Prostate gland (tissue), 2 donors: ENCODE measurements at regions not wholly inside any gene's neighbourhood (a gene's known extent, or its start where the extent isn't known, plus 50 kb on each side); places are given as distances from the start of the nearest gene placed in this dataset.

Source experiments
- DNase-seq: peaks from one replicate; pipeline ENCODE4 v3.0.0-alpha.2; 2019; ENCODE audit warnings: low spot score
- H3K27ac ChIP-seq, 2 donors: fragments of 200-600 bp; sonication (generic); 2 replicates each; pipeline ENCODE4 v1.5.1; 2017 to 2019
- H3K27me3 ChIP-seq: fragments of 200-600 bp; sonication (generic); replicated peaks from 2 replicates; pipeline ENCODE4 v1.5.1; 2019; ENCODE audit not compliant: insufficient read depth
- H3K36me3 ChIP-seq, 2 donors: fragments of 200-600 bp; sonication (generic); 1 replicate in 1 of 2; 2 replicates in 1 of 2; pipeline versions ENCODE4 v1.5.1 to v1.8.1; 2017 to 2019
- H3K4me1 ChIP-seq: fragments of 200-600 bp; sonication (generic); replicated peaks from 2 replicates; pipeline ENCODE4 v1.5.1; 2019
- H3K4me3 ChIP-seq, 2 donors: fragments of 200-600 bp; sonication (generic); 2 replicates each; pipeline ENCODE4 v1.5.1; 2017 to 2019
- H3K9me3 ChIP-seq: fragments of 200-600 bp; sonication (generic); 2 replicates; pipeline ENCODE4 v1.5.1; 2017
- CTCF ChIP-seq, 4 experiments: fragments of 200-600 bp in 2 of 4; fragments of 450-650 bp in 2 of 4; sonication (generic) in 2 of 4; IDR thresholded peaks; 1 replicate in 3 of 4; 2 replicates in 1 of 4; pipeline ENCODE4 v1.5.1; 2016 to 2019; ENCODE audit warnings: antibody characterized with exemption in 4 of 4, mild to moderate bottlenecking in 2 of 4, moderate library complexity in 2 of 4
- POLR2A ChIP-seq: fragments of 450-650 bp; IDR thresholded peaks from one replicate; pipeline ENCODE4 v1.6.1; 2016; ENCODE audit warnings: antibody characterized with exemption, mild to moderate bottlenecking
- POLR2AphosphoS5 ChIP-seq: sonication (generic); formaldehyde crosslinking; IDR thresholded peaks from one replicate; pipeline ENCODE4 v1.6.1; 2017; ENCODE audit warnings: antibody characterized with exemption
- WGBS: methylation state at CpG from one replicate; pipeline ENCODE4 v1.1.5; 2018; 5-methylcytosine and 5-hydroxymethylcytosine counted together
- intact Hi-C: fragments of 100-400 bp; cut with DNase I; formaldehyde crosslinking; loops from one replicate; pipeline ENCODE4 v1.14.2; 2022

GRCh38 chr1:239803781-239804180 lies 287.9 kb upstream of the FMN2 start:
- DNase-seq, result no peak
- no peaks in the 10 kb centered on the region for H3K36me3 ChIP-seq
- H3K9me3 ChIP-seq, result no peaks in the 10 kb centered on the region
- no peaks in the 10 kb centered on the region for H3K27me3 ChIP-seq
- intact Hi-C loops, result no loop called here
- 27% methylated on average over 6 of the region's 6 CpGs for WGBS
- H3K4me1 ChIP-seq, result no peaks in the 10 kb centered on the region
- no peak overlapping the region for H3K4me3 ChIP-seq
- H3K27ac ChIP-seq, result no peak overlapping the region
- no peak for TF ChIP-seq POLR2A
- TF ChIP-seq POLR2AphosphoS5, result no peak
- no peak for TF ChIP-seq CTCF (IDR thresholded peaks at IDR 0.05)

GRCh38 chr1:239804266-239804665 lies 287.4 kb upstream of the FMN2 start:
- DNase-seq, result no peak
- Histone ChIP-seq H3K27ac (no peak overlapping the region), H3K4me3 (no peak overlapping the region), H3K27me3 (no peaks in the 10 kb centered on the region), H3K4me1 (no peaks in the 10 kb centered on the region), H3K9me3 (no peaks in the 10 kb centered on the region), H3K36me3 (no peaks in the 10 kb centered on the region)
- 90% methylated on average over 4 of the region's 4 CpGs for WGBS
- TF ChIP-seq POLR2A (no peak), POLR2AphosphoS5 (no peak), CTCF (IDR thresholded peaks at IDR 0.05) (no peak)
- intact Hi-C loops, result no loop called here

- Histone ChIP-seq H3K9me3 (no peaks in the 10 kb centered on the region), H3K4me3 (no peak overlapping the region), H3K27me3 (no peaks in the 10 kb centered on the region), H3K27ac (no peak overlapping the region), H3K4me1 (no peaks in the 10 kb centered on the region), H3K36me3 (no peaks in the 10 kb centered on the region)
- intact Hi-C loops, result no loop called here
- TF ChIP-seq POLR2A (no peak), POLR2AphosphoS5 (no peak), CTCF (IDR thresholded peaks at IDR 0.05) (no peak)
- WGBS, result 99% methylated on average over 4 of the region's 4 CpGs
- DNase-seq, result no peak
Measured at GRCh38 chr1:239805042-239805441, 286.6 kb upstream of the FMN2 start.

GRCh38 chr1:239805851-239806772 lies 285.6 kb upstream of the FMN2 start:
- no peak overlapping the region for H3K27ac ChIP-seq
- DNase-seq, result no peak
- H3K4me3 ChIP-seq, result no peak overlapping the region
- H3K9me3 ChIP-seq, result no peaks in the 10 kb centered on the region
- intact Hi-C loops, result no loop called here
- 38% methylated on average over 10 of the region's 10 CpGs for WGBS
- TF ChIP-seq POLR2AphosphoS5, result no peak
- H3K27me3 ChIP-seq, result no peaks in the 10 kb centered on the region
- H3K36me3 ChIP-seq, result no peaks in the 10 kb centered on the region
- no peaks in the 10 kb centered on the region for H3K4me1 ChIP-seq

- no peak for TF ChIP-seq POLR2A
- TF ChIP-seq CTCF (IDR thresholded peaks at IDR 0.05), result no peak
- no peak for TF ChIP-seq POLR2AphosphoS5
- no peak for DNase-seq
- Histone ChIP-seq H3K27me3 (no peaks in the 10 kb centered on the region), H3K4me3 (no peak overlapping the region), H3K36me3 (no peaks in the 10 kb centered on the region), H3K27ac (no peak overlapping the region), H3K4me1 (no peaks in the 10 kb centered on the region), H3K9me3 (no peaks in the 10 kb centered on the region)
- intact Hi-C loops, result no loop called here
- WGBS, result 96% methylated on average over 2 of the region's 2 CpGs
Measured at GRCh38 chr1:239806897-239807296, 284.8 kb upstream of the FMN2 start.
